ENCODE measurements at regions not wholly inside any gene's neighbourhood (a gene's known extent, or its start where the extent isn't known, plus 50 kb on each side); places are given as distances from the start of the nearest gene placed in this dataset.
"Not testable (repeated sequence)": the region's sequence is repeated elsewhere in the genome, so short reads cannot be mapped to it uniquely, and the experiment has no call there.

DNA sequence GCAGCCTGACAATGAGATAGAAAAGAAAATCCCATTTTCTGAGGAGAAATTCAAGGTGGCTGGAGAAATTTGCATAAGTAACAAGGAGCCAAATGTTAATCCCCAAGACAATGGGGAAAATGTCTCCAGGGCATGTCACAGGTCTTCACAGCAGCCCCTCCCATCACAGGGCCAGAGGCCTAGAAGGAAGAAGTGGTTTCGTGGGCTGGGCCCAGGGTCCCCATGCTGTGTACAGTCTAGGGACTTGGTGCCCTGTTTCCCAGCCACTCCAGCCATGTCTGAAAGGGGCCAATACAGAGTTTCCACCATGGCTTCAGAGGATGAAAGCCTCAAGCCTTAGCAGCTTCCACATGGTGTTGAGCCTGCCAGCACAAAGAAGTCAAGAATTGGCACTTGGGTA lies 290.5 kb downstream of the SUCLG1 start:
- not testable (repeated sequence) for TF ChIP-seq CTCF (IDR thresholded peaks at IDR 0.05; ENCODE audit: poor library complexity); EZH2 (IDR thresholded peaks at IDR 0.05; ENCODE audit: borderline replicate concordance)
